ENCODE measurements at regions not wholly inside any gene's neighbourhood (a gene's known extent, or its start where the extent isn't known, plus 50 kb on each side); places are given as distances from the start of the nearest gene placed in this dataset.

DNA sequence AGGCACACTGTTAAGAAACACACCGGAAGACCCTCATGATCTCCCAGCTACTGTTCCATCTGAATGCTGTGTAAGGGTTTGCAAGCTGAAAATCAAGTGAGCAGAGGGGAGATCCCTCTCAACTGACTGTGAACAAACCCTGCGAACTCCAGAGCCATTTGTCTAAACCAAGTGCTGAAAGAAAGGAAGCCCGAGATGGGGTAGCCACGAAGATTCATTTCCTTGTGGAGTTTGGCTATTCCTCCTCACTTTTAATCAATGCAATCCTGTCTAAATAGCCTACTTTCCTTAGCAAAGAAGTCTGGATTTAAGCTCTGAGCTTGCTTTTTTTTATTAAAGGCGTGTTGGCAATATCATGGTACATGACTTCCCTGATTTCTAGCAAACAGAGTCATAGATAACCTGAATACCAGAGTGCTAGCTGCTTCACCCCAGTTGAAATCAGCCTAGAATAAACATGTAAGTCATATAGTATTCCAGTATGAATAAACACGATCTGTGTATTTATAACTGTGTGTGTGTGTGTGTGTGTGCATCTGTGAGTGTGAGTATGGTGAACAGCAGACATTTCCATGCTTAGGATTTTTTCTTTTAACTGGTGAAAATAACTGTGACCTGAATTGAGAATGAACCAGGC, 365.2 kb downstream of the ZNF521 start:
- H3K27ac ChIP-seq (ENCODE audit: low read length) = no peak overlapping the region
- H3K36me3 ChIP-seq (ENCODE audit: control insufficient read depth in 1 of 2, insufficient read depth in 2 of 2, low read length in 2 of 2) = no peaks in the 10 kb centered on the region
- no peaks in the 10 kb centered on the region for H3K4me1 ChIP-seq (ENCODE audit: control insufficient read depth in 1 of 2, insufficient read depth in 2 of 2, low read length in 2 of 2)
- no peak overlapping the region for H3K4me3 ChIP-seq (ENCODE audit: low read depth in 1 of 2, low read length in 2 of 2)
- H3K9me3 ChIP-seq (ENCODE audit: control insufficient read depth in 1 of 2, low read length in 2 of 2) = no peaks in the 10 kb centered on the region
- H3K27me3 ChIP-seq (ENCODE audit: low read depth, low read length) = no peaks in the 10 kb centered on the region

DNA sequence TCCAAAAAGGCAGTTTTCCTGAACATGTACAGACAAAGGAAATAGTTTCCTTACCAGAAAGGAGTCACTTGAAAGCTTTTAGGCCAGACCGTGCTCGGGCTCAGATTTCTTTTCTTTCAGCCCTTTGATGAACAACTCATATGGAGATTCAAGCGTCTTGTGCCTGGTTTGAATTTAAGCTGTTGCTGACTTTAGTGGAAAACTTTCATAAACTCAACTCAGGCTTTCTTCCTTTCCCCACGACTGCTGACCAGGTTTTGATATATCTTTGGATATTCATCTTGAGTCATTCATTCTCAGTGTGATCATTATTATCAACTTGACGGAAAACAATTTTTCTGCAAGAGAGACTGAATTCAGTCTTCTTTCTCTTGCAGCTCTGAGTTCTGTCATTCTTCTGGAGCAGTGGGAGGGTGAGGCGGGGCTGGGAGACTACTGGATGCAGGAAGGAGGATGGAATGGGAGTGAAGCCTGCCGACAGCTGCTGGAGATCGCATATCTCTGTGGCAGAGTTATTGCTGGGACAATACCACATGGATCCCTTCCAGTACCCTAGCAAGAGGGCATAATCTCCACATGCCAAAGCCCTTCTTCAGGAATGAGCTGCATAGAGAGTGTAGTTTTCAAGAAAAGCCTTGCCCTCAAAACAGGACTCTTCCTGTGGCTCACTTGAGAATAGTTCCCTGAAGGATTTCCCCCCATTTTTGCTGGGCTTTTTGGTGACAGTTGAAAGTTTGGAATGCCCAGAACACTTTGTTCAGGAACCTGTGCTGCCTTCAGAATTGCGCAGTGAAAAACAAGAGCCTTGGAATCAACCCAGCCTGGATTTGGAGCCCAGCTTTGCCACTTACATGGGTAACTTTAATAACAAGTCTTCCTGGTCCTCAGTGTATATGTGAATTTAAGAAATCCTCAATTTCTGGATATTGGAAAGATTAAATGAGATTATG, 364.4 kb downstream of the ZNF521 start:
- H3K36me3 ChIP-seq (ENCODE audit: control insufficient read depth in 1 of 2, insufficient read depth in 2 of 2, low read length in 2 of 2) = no peaks in the 10 kb centered on the region
- no peaks in the 10 kb centered on the region for H3K27me3 ChIP-seq (ENCODE audit: low read depth, low read length)
- no peaks in the 10 kb centered on the region for H3K4me1 ChIP-seq (ENCODE audit: control insufficient read depth in 1 of 2, insufficient read depth in 2 of 2, low read length in 2 of 2)
- H3K4me3 ChIP-seq (ENCODE audit: low read depth in 1 of 2, low read length in 2 of 2) = no peak overlapping the region
- no peaks in the 10 kb centered on the region for H3K9me3 ChIP-seq (ENCODE audit: control insufficient read depth in 1 of 2, low read length in 2 of 2)
- no peak overlapping the region for H3K27ac ChIP-seq (ENCODE audit: low read length)

DNA sequence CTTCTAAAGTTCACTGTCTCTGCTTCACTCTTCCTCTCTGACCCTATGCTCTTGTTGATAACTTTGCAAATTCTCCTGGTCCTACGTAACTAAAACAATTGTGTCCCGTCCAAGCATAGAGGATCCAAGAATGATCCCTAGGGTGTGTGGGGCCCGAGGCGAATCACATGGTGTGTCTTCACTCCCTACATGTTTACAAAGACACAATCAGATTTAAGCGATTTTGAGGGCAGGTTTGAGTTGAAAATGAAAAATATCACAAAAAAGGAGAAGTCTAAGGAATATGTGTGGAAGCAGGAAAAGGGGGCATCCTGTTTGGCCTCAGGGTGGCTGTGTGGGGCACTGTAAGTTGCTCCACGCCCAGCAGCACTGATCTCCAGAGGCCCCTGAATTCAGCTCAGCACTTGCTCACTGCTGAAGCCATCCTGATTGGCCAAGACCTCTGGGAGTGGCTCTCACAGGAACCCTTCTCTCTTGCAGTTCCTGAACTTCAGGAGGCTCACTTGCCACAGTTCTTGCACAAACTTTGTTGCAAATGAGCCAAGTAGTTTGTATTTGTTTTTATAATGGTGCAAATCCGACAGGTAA, 363.6 kb downstream of the ZNF521 start:
- Histone ChIP-seq H3K9me3 (ENCODE audit: control insufficient read depth in 1 of 2, low read length in 2 of 2) (no peaks in the 10 kb centered on the region), H3K36me3 (ENCODE audit: control insufficient read depth in 1 of 2, insufficient read depth in 2 of 2, low read length in 2 of 2) (no peaks in the 10 kb centered on the region), H3K27me3 (ENCODE audit: low read depth, low read length) (no peaks in the 10 kb centered on the region), H3K4me1 (ENCODE audit: control insufficient read depth in 1 of 2, insufficient read depth in 2 of 2, low read length in 2 of 2) (no peaks in the 10 kb centered on the region), H3K27ac (ENCODE audit: low read length) (no peak overlapping the region), H3K4me3 (ENCODE audit: low read depth in 1 of 2, low read length in 2 of 2) (no peak overlapping the region)

- H3K4me1 ChIP-seq (ENCODE audit: control insufficient read depth in 1 of 2, insufficient read depth in 2 of 2, low read length in 2 of 2) = no peaks in the 10 kb centered on the region
- H3K4me3 ChIP-seq (ENCODE audit: low read depth in 1 of 2, low read length in 2 of 2) = no peak overlapping the region
- no peaks in the 10 kb centered on the region for H3K9me3 ChIP-seq (ENCODE audit: control insufficient read depth in 1 of 2, low read length in 2 of 2)
- no peaks in the 10 kb centered on the region for H3K36me3 ChIP-seq (ENCODE audit: control insufficient read depth in 1 of 2, insufficient read depth in 2 of 2, low read length in 2 of 2)
- no peak overlapping the region for H3K27ac ChIP-seq (ENCODE audit: low read length)
- H3K27me3 ChIP-seq (ENCODE audit: low read depth, low read length) = no peaks in the 10 kb centered on the region
These were observed 362.0 kb downstream of the ZNF521 start for GRCh38 chr18:24989760-24990593.

GRCh38 chr18:24990671-24991134, 361.3 kb downstream of the ZNF521 start:
- Histone ChIP-seq H3K9me3 (ENCODE audit: control insufficient read depth in 1 of 2, low read length in 2 of 2) (no peaks in the 10 kb centered on the region), H3K4me3 (ENCODE audit: low read depth in 1 of 2, low read length in 2 of 2) (no peak overlapping the region), H3K4me1 (ENCODE audit: control insufficient read depth in 1 of 2, insufficient read depth in 2 of 2, low read length in 2 of 2) (no peaks in the 10 kb centered on the region), H3K27me3 (ENCODE audit: low read depth, low read length) (no peaks in the 10 kb centered on the region), H3K27ac (ENCODE audit: low read length) (no peak overlapping the region), H3K36me3 (ENCODE audit: control insufficient read depth in 1 of 2, insufficient read depth in 2 of 2, low read length in 2 of 2) (no peaks in the 10 kb centered on the region)

DNA sequence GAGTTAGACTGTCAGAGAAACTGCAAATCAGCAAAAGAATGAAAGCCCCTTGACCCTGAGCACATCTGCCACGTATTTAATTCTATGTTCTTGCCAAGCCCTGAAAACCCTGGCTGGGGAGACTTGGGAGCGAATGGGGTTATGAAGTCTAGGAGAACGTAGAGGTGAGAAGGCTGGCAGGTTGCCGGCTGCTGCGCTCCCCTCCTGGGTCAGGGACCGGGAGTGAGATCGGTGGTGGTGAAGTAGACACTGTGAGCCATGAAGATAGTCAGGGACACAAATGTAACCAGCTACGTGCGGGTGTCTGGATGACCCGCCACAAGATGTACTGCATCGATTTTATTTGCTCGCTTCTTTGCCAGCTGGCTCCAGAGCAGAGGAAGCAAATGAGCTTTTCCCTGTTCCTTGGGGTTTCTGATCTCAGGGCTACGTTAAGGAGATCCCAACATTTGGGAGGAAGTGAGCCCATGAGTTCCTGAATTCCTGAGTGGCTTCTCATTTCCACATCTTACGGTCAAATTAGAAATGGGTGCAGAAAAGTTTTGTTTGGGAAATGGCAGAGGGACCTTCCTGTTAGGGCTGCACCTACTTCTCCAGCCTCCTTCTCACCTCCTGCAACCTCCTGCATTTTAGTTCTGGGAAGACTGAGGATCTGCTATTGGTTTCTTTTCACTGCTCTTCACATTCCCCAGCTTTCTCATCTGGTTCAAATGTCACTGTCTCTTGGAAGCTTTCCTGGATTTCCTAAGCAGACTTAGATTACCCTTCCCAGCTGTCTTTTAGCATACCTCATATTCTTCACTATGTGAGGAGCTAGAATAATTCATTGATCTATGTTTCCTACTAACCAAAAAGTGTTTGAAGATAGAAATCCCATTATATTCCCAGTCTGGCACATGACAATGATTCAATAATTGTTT, 360.6 kb downstream of the ZNF521 start:
- H3K27ac ChIP-seq (ENCODE audit: low read length) = no peak overlapping the region
- no peaks in the 10 kb centered on the region for H3K36me3 ChIP-seq (ENCODE audit: control insufficient read depth in 1 of 2, insufficient read depth in 2 of 2, low read length in 2 of 2)
- H3K4me1 ChIP-seq (ENCODE audit: control insufficient read depth in 1 of 2, insufficient read depth in 2 of 2, low read length in 2 of 2) = no peaks in the 10 kb centered on the region
- H3K9me3 ChIP-seq (ENCODE audit: control insufficient read depth in 1 of 2, low read length in 2 of 2) = no peaks in the 10 kb centered on the region
- no peak overlapping the region for H3K4me3 ChIP-seq (ENCODE audit: low read depth in 1 of 2, low read length in 2 of 2)
- H3K27me3 ChIP-seq (ENCODE audit: low read depth, low read length) = no peaks in the 10 kb centered on the region

DNA sequence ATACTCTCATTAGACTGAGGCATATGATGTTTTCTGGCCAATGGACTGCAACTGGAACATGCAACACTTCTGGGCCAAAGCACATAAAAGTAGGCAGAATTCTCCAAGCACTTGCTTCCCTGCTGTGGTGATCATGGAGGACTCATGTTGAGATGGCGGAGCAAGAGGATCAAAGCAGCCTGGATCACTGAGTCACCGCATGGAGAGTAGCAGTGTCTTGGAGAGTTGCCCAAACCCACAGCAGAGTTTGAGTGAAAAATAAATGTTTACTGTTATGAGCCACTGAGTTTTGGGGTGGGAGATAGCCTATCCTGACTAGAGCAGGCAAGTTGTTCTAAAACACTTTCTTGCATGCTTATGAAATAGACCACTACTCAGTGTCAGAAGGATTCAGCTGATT, 359.5 kb downstream of the ZNF521 start:
- Histone ChIP-seq H3K4me3 (ENCODE audit: low read depth in 1 of 2, low read length in 2 of 2) (no peak overlapping the region), H3K27me3 (ENCODE audit: low read depth, low read length) (no peaks in the 10 kb centered on the region), H3K27ac (ENCODE audit: low read length) (no peak overlapping the region), H3K9me3 (ENCODE audit: control insufficient read depth in 1 of 2, low read length in 2 of 2) (no peaks in the 10 kb centered on the region), H3K4me1 (ENCODE audit: control insufficient read depth in 1 of 2, insufficient read depth in 2 of 2, low read length in 2 of 2) (no peaks in the 10 kb centered on the region), H3K36me3 (ENCODE audit: control insufficient read depth in 1 of 2, insufficient read depth in 2 of 2, low read length in 2 of 2) (no peaks in the 10 kb centered on the region)

DNA sequence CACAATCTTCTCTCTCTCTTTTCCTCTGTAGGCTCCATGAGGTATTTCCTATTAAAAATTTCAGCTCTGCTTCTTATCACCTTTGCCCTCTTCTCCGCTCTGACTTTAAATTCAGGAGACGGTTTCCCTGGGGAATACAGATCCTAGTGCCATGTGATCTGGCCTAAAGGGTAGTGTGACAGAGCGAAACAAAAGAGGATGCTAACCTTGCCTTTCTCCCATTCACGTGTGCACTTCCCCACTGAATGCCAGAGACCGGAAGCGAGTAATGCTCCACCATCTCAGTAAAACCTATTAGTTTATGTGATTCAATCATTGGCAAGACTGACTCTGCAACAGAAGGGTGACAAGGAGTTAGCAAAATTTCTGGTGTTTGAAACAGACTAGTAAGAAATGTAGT, 358.3 kb downstream of the ZNF521 start:
- Histone ChIP-seq H3K27me3 (ENCODE audit: low read depth, low read length) (no peaks in the 10 kb centered on the region), H3K9me3 (ENCODE audit: control insufficient read depth in 1 of 2, low read length in 2 of 2) (no peaks in the 10 kb centered on the region), H3K36me3 (ENCODE audit: control insufficient read depth in 1 of 2, insufficient read depth in 2 of 2, low read length in 2 of 2) (no peaks in the 10 kb centered on the region), H3K4me1 (ENCODE audit: control insufficient read depth in 1 of 2, insufficient read depth in 2 of 2, low read length in 2 of 2) (no peaks in the 10 kb centered on the region), H3K27ac (ENCODE audit: low read length) (no peak overlapping the region), H3K4me3 (ENCODE audit: low read depth in 1 of 2, low read length in 2 of 2) (no peak overlapping the region)

DNA sequence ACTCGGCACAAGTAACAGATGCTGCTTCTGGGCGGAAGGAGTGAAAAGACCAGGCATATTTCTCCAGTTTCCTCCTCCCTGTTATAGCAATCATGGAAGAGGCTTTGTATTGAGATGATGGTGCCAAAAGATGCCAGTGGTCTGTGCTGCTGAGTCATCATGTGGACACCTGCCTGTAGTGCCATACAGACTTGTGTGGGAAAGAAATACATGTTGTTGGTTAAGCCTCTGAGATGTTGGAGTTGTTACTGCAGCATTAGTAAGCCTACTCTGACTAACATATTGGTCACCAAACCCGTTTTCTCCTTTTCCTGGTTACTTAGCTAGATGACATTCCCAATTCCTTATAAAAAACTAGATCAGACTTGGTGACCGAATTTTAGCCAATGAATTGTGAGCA, 356.9 kb downstream of the ZNF521 start:
- H3K4me1 ChIP-seq (ENCODE audit: control insufficient read depth in 1 of 2, insufficient read depth in 2 of 2, low read length in 2 of 2) = no peaks in the 10 kb centered on the region
- H3K9me3 ChIP-seq (ENCODE audit: control insufficient read depth in 1 of 2, low read length in 2 of 2) = peaks cover 7 to 10% of the 10 kb centered on the region in 2 donors
- H3K36me3 ChIP-seq (ENCODE audit: control insufficient read depth in 1 of 2, insufficient read depth in 2 of 2, low read length in 2 of 2) = no peaks in the 10 kb centered on the region
- H3K27me3 ChIP-seq (ENCODE audit: low read depth, low read length) = no peaks in the 10 kb centered on the region
- no peak overlapping the region for H3K4me3 ChIP-seq (ENCODE audit: low read depth in 1 of 2, low read length in 2 of 2)
- no peak overlapping the region for H3K27ac ChIP-seq (ENCODE audit: low read length)

GRCh38 chr18:24995755-24996154, 356.2 kb downstream of the ZNF521 start:
- H3K9me3 ChIP-seq (ENCODE audit: control insufficient read depth in 1 of 2, low read length in 2 of 2) = peaks cover 7 to 10% of the 10 kb centered on the region in 2 donors
- H3K27me3 ChIP-seq (ENCODE audit: low read depth, low read length) = no peaks in the 10 kb centered on the region
- no peaks in the 10 kb centered on the region for H3K36me3 ChIP-seq (ENCODE audit: control insufficient read depth in 1 of 2, insufficient read depth in 2 of 2, low read length in 2 of 2)
- no peaks in the 10 kb centered on the region for H3K4me1 ChIP-seq (ENCODE audit: control insufficient read depth in 1 of 2, insufficient read depth in 2 of 2, low read length in 2 of 2)
- no peak overlapping the region for H3K4me3 ChIP-seq (ENCODE audit: low read depth in 1 of 2, low read length in 2 of 2)
- H3K27ac ChIP-seq (ENCODE audit: low read length) = no peak overlapping the region

Data from muscle layer of duodenum (tissue), 2 donors.